ENCODE measurements at regions not wholly inside any gene's neighbourhood (a gene's known extent, or its start where the extent isn't known, plus 50 kb on each side); places are given as distances from the start of the nearest gene placed in this dataset.

DNA sequence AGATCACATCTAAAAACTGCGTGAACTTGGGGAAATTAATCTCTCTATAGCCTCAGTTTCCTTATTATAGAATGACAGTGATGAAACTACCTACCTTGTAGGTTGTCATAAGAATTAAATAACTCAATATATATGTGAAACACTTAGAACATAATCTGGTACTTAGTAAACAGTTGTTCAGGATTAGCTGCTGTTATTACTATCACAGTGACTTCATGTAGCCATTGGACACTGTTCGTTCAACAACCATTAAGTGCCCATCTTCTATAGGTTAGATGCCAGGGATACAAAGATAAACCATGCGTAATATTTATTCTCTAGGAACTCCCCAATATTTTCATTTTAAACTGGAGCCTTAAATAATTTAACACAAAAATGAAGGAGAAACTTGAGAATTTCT lies 329.0 kb upstream of the PROK2 start:
- POLR2A ChIA-PET: no interaction called here
- DNase-seq: no peak

More for the DNA sequence above, 329.0 kb upstream of the PROK2 start:
- Histone ChIP-seq H3K27me3 (ENCODE audit: insufficient read depth) (no peaks in the 10 kb centered on the region; the same call in 1 of the 2 replicates), H3K27ac (ENCODE audit: low read depth in 2 of 2, low read length in 1 of 2) (no peak overlapping the region), H3K4me3 (ENCODE audit: low read depth in 2 of 2, low read length in 1 of 2) (no peak overlapping the region), H3K9me3 (no peaks in the 10 kb centered on the region), H3K4me2 (no peak overlapping the region), H3K4me1 (ENCODE audit: control insufficient read depth in 1 of 2, insufficient read depth in 2 of 2, low read depth in 1 of 2, low read length in 1 of 2) (peaks cover 0 to 5% of the 10 kb centered on the region in 2 experiments; a peak in 1 of 4 replicates), H3K9ac (no peak overlapping the region), H4K20me1 (ENCODE audit: insufficient read depth) (no peaks in the 10 kb centered on the region), H3K79me2 (ENCODE audit: insufficient read depth) (no peaks in the 10 kb centered on the region), H3F3A (replicated peaks; ENCODE audit: insufficient read depth) (no peaks in the 10 kb centered on the region), H3K36me3 (replicated peaks in 1 of 2; ENCODE audit: control insufficient read depth in 1 of 2, insufficient read depth in 2 of 2, low read length in 1 of 2) (no peaks in the 10 kb centered on the region), H3K9me2 (no peaks in the 10 kb centered on the region), H2AFZ (ENCODE audit: low read depth) (no peak overlapping the region)
- CTCF ChIA-PET: no interaction called here
- WGBS (ENCODE audit: low lambda C conversion rate): 72% methylated on average over 3 of the region's 3 CpGs
- TF ChIP-seq JUND (IDR thresholded peaks at IDR 0.05): no peak
- TF ChIP-seq RAD21 (IDR thresholded peaks at IDR 0.05; ENCODE audit: low read length): no peak
- no peak for TF ChIP-seq YY1 (IDR thresholded peaks at IDR 0.05; ENCODE audit: low read depth)
- TF ChIP-seq EP300 (IDR thresholded peaks at IDR 0.05; ENCODE audit: borderline replicate concordance in 1 of 2, low read depth in 1 of 2, low read length in 1 of 2): no peak
- no peak for TF ChIP-seq RXRA (IDR thresholded peaks at IDR 0.05; ENCODE audit: borderline replicate concordance, low read depth)
- no peak for TF ChIP-seq GATA2 (CRISPR knock-in tag; IDR thresholded peaks at IDR 0.05)
- TF ChIP-seq PBX3 (IDR thresholded peaks at IDR 0.05): no peak
- TF ChIP-seq, protein P1, sequence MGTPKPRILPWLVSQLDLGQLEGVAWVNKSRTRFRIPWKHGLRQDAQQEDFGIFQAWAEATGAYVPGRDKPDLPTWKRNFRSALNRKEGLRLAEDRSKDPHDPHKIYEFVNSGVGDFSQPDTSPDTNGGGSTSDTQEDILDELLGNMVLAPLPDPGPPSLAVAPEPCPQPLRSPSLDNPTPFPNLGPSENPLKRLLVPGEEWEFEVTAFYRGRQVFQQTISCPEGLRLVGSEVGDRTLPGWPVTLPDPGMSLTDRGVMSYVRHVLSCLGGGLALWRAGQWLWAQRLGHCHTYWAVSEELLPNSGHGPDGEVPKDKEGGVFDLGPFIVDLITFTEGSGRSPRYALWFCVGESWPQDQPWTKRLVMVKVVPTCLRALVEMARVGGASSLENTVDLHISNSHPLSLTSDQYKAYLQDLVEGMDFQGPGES (IDR thresholded peaks at IDR 0.05; ENCODE audit: low read depth, low read length): no peak
- no peak for TF ChIP-seq USF1 (IDR thresholded peaks at IDR 0.05; ENCODE audit: borderline replicate concordance, low read depth)
- TF ChIP-seq SMC3 (IDR thresholded peaks at IDR 0.05; ENCODE audit: low read depth, low read length): no peak
- no peak for TF ChIP-seq POLR2AphosphoS5 (IDR thresholded peaks at IDR 0.05; ENCODE audit: low read depth, low read length)
- no peak for TF ChIP-seq RCOR1 (IDR thresholded peaks at IDR 0.05; ENCODE audit: low read length)
- TF ChIP-seq REST (IDR thresholded peaks at IDR 0.05; ENCODE audit: low read depth, low read length): no peak
- TF ChIP-seq MXI1 (IDR thresholded peaks at IDR 0.05; ENCODE audit: low read depth, low read length): no peak
- no peak for TF ChIP-seq TCF12 (IDR thresholded peaks at IDR 0.05)
- TF ChIP-seq, protein P2, sequence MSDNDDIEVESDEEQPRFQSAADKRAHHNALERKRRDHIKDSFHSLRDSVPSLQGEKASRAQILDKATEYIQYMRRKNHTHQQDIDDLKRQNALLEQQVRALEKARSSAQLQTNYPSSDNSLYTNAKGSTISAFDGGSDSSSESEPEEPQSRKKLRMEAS (IDR thresholded peaks at IDR 0.05; ENCODE audit: low read depth): no peak
- TF ChIP-seq, protein P3, sequence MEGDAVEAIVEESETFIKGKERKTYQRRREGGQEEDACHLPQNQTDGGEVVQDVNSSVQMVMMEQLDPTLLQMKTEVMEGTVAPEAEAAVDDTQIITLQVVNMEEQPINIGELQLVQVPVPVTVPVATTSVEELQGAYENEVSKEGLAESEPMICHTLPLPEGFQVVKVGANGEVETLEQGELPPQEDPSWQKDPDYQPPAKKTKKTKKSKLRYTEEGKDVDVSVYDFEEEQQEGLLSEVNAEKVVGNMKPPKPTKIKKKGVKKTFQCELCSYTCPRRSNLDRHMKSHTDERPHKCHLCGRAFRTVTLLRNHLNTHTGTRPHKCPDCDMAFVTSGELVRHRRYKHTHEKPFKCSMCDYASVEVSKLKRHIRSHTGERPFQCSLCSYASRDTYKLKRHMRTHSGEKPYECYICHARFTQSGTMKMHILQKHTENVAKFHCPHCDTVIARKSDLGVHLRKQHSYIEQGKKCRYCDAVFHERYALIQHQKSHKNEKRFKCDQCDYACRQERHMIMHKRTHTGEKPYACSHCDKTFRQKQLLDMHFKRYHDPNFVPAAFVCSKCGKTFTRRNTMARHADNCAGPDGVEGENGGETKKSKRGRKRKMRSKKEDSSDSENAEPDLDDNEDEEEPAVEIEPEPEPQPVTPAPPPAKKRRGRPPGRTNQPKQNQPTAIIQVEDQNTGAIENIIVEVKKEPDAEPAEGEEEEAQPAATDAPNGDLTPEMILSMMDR (IDR thresholded peaks at IDR 0.05): no peak
- no peak for TF ChIP-seq GABPA (IDR thresholded peaks at IDR 0.05; ENCODE audit: low read depth)
- no peak for TF ChIP-seq TEAD4 (IDR thresholded peaks at IDR 0.05; ENCODE audit: borderline replicate concordance, insufficient read depth)
- no peak for TF ChIP-seq RFX5 (IDR thresholded peaks at IDR 0.05; ENCODE audit: low read length)
